ENCODE measurements at regions not wholly inside any gene's neighbourhood (a gene's known extent, or its start where the extent isn't known, plus 50 kb on each side); places are given as distances from the start of the nearest gene placed in this dataset.

GRCh38 chr1:87719658-87720057, 391.0 kb downstream of the LMO4 start:
- TF ChIP-seq CTCF (IDR thresholded peaks at IDR 0.05; ENCODE audit: insufficient read depth, low read depth, low read length, missing control alignments): no peak
- DNase-seq (ENCODE audit: low read depth): no peak
- no peak overlapping the region for H3K4me3 ChIP-seq (ENCODE audit: low read depth, low read length)

- no peak for TF ChIP-seq CTCF (IDR thresholded peaks at IDR 0.05; ENCODE audit: insufficient read depth, low read depth, low read length, missing control alignments)
- DNase-seq (ENCODE audit: low read depth): no peak
- no peak overlapping the region for H3K4me3 ChIP-seq (ENCODE audit: low read depth, low read length)
Observed at GRCh38 chr1:87720561-87720960, 391.9 kb downstream of the LMO4 start.

GRCh38 chr1:87723193-87723592, 394.5 kb downstream of the LMO4 start:
- TF ChIP-seq CTCF (IDR thresholded peaks at IDR 0.05; ENCODE audit: insufficient read depth, low read depth, low read length, missing control alignments): no peak
- DNase-seq (ENCODE audit: low read depth): no peak
- H3K4me3 ChIP-seq (ENCODE audit: low read depth, low read length): no peak overlapping the region

GRCh38 chr1:87728169-87728568, 399.5 kb downstream of the LMO4 start:
- TF ChIP-seq CTCF (IDR thresholded peaks at IDR 0.05; ENCODE audit: insufficient read depth, low read depth, low read length, missing control alignments): no peak
- no peak for DNase-seq (ENCODE audit: low read depth)
- no peak overlapping the region for H3K4me3 ChIP-seq (ENCODE audit: low read depth, low read length)

- no peak for TF ChIP-seq CTCF (IDR thresholded peaks at IDR 0.05; ENCODE audit: insufficient read depth, low read depth, low read length, missing control alignments)
- no peak for DNase-seq (ENCODE audit: low read depth)
Observed at GRCh38 chr1:87730274-87731216, 401.9 kb downstream of the LMO4 start.

GRCh38 chr1:87733386-87733785, 404.7 kb downstream of the LMO4 start:
- TF ChIP-seq CTCF (IDR thresholded peaks at IDR 0.05; ENCODE audit: insufficient read depth, low read depth, low read length, missing control alignments): no peak
- no peak overlapping the region for H3K4me3 ChIP-seq (ENCODE audit: low read depth, low read length)
- DNase-seq (ENCODE audit: low read depth): no peak

More at GRCh38 chr1:87730274-87731216, 401.9 kb downstream of the LMO4 start:
- H3K4me3 ChIP-seq (ENCODE audit: low read depth, low read length): no peak overlapping the region
